MM.1S (cell line): ENCODE measurements at regions not wholly inside any gene's neighbourhood (a gene's known extent, or its start where the extent isn't known, plus 50 kb on each side); places are given as distances from the start of the nearest gene placed in this dataset.

Experiments
- EZH2 ChIP-seq: fragments of 300-600 bp; sonication (generic); optimal IDR thresholded peaks from 2 replicates; pipeline ENCODE3; 2017; ENCODE audit warnings: low read depth, mild to moderate bottlenecking, antibody characterized with exemption, low read length, mixed read lengths
- TF ChIP-seq, protein P1 (sequence below): fragments of 300-600 bp; sonication (generic); IDR thresholded peaks from 2 replicates; pipeline ENCODE4 v1.5.1; 2016; ENCODE audit warnings: antibody characterized with exemption, low read length, mixed read lengths

DNA sequence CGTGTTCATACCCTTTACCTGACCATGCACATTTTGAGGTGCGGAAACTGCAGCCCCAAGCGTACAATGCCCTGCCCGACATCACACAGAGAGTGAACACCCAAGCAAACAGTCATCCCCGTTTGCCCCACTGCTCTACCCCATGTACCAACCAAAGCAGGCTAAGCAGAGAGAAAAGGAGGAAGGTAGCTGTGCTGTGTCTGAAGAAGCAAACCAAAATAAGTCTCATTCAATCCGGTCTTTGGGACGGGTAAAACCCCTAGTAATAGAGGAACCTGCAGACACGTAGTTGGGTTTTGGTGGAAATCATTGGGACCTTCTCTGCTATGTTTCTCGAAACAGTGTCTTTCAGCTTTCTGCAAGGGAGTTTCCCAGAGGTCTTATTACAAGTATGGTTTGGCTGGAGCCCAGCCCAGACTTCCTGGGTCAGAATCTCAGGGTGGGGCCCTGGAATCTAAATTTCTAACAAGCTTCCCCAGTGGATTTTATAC is 164.6 kb upstream of the HES1 start:
- TF ChIP-seq, protein P1, sequence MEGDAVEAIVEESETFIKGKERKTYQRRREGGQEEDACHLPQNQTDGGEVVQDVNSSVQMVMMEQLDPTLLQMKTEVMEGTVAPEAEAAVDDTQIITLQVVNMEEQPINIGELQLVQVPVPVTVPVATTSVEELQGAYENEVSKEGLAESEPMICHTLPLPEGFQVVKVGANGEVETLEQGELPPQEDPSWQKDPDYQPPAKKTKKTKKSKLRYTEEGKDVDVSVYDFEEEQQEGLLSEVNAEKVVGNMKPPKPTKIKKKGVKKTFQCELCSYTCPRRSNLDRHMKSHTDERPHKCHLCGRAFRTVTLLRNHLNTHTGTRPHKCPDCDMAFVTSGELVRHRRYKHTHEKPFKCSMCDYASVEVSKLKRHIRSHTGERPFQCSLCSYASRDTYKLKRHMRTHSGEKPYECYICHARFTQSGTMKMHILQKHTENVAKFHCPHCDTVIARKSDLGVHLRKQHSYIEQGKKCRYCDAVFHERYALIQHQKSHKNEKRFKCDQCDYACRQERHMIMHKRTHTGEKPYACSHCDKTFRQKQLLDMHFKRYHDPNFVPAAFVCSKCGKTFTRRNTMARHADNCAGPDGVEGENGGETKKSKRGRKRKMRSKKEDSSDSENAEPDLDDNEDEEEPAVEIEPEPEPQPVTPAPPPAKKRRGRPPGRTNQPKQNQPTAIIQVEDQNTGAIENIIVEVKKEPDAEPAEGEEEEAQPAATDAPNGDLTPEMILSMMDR, result no peak
- TF ChIP-seq EZH2, result no peak
